ENCODE measurements at regions not wholly inside any gene's neighbourhood (a gene's known extent, or its start where the extent isn't known, plus 50 kb on each side); places are given as distances from the start of the nearest gene placed in this dataset.

DNA sequence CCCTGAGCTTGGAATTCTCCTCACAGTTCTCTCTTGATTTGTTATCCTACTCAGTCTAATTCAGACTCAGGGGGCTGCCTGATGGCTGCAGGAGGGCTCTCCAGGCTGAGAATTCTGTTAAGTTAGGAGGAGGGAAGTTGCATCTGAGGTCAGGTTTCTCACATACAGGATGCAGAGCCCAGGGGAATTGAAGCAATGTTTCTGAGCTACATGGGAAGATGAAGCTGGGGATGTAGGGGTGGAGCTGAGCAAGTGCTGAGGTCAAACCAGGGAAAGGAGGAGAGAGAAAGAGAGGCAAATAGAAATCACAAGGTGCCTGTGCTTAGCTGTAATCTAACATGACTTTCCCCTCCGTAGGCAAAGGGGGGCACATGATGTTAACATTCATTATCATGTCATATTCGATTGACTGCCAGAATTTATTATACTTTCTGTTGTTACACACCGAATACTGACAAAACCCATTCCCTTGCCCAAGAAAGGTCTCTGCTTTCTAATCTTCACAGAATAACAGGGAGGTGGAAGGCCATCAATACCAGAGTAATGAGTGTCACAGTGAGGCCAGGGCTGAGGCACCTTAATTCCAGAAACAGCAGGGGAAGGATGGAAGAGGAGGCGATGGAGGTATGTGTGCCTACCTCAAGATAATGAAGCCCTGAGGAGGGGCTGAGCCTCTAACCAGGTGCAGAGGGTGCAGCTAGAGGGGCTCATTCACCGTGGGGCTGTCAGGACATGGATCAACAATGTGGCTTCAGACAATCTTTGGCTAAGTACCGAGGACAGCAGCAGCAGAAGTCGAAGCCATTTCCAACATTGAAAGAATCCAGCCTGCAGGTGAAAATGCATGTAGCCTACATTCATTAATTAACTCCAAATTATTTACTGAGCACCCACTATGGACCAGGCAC, 205.4 kb upstream of the SNX19 start:
- DNase-seq (ENCODE audit: low read depth), result no peak

DNA sequence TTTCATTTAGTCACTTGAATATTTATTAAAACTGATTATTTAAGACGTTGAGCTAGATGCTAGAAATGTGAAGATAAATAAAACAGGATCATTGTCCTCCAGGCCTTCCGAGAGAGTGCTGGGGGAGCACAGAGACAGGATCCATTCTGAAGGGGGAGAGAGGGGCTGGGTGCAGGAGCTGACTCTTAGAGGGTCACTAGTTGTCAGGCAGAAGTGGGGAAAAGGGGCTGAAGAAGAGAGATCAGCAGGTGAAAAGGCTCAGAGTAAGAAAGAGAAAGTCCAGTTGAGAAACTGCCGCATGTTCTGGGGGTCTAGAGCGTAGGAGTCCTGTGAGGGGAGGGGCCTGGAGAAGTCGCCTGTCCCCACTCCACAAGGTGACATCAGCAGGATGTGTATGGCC, 206.2 kb upstream of the SNX19 start:
- no peak for DNase-seq (ENCODE audit: low read depth)

DNA sequence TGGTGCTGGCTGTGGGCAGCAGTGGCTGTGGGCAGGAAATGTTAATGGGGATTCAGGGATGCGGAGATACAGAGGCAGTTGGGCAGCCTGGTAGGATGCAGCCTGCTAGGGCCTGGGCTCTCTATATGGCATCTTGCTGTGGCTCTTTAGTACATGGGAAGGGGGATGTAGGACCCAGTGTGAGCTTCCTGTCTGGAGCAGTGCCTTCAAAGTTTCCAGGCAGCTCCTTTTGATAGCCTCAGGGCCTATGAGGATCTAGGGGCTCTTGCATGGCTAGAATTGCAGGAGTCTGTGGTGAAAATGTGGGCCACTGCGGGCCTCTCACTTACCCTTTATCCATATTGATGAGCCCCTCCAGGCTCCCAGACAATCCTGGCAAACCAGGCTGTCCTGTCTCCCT, 213.2 kb upstream of the SNX19 start:
- DNase-seq (ENCODE audit: low read depth), result no peak

DNA sequence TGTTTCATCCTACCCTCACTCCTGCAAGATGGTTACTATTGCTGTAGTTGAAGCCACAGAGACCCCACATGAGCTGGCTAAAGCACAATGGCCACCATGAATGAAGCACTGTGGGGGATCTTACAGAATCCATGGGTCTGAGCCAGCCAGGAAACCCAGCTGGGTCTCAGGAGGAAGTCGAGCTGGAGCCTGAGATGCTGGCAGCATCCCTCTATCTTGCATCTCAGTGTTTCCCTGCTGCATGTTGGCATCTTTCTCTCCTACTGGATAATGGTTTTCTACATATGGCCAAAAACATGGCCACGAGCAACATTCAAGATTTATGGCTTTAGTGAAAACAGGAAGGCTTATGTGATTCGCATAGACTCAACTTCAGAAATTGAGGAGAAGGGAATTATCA, 219.3 kb upstream of the SNX19 start:
- DNase-seq (ENCODE audit: low read depth), result no peak

- no peak for DNase-seq (ENCODE audit: low read depth)
These were observed 220.2 kb upstream of the SNX19 start for GRCh38 chr11:131136486-131136885.

- no peak for DNase-seq (ENCODE audit: low read depth)
These were observed 220.8 kb upstream of the SNX19 start for GRCh38 chr11:131137046-131137445.

DNA sequence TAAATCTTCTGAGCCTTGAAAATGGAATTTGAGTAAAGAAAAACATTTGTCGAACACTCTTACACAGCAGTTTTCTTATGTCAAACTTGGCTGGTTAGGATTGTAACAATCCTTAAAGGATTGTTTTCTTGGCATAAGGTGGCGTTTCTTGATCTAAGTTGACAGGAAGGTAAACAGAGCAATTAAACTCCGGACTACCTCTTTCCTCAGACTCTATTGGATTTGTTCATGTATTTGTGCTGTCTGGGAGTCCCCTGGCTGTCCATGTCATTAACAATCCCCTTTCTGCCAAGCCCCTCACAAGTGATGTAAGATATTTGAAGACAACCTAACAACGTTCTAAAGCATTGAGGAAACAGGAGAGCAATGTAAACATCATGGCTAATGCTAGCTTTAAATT, 222.5 kb upstream of the SNX19 start:
- no peak for DNase-seq (ENCODE audit: low read depth)

DNA sequence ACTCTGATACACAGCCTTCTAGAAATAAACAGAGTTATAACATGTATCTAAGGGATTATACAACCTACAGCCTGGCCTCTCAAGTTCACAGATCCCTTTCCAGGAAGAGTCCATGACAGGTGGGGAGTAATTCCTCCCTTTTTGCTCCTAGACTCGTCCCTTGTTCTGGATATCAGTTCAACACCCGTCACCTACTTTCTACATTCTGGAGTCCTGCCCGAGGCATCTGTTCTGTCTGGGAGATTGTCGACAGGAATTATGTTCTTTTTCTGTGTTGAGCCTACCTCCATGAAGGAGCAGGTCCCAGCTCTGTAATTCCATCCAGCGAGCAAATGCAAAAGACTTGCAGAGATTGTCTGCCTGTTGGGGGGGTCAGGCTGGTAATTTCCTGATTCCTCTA, 224.6 kb upstream of the NTM start:
- DNase-seq (ENCODE audit: low read depth), result no peak

- no peak for DNase-seq (ENCODE audit: low read depth)
These were observed 223.5 kb upstream of the NTM start for GRCh38 chr11:131146827-131147490.

DNA sequence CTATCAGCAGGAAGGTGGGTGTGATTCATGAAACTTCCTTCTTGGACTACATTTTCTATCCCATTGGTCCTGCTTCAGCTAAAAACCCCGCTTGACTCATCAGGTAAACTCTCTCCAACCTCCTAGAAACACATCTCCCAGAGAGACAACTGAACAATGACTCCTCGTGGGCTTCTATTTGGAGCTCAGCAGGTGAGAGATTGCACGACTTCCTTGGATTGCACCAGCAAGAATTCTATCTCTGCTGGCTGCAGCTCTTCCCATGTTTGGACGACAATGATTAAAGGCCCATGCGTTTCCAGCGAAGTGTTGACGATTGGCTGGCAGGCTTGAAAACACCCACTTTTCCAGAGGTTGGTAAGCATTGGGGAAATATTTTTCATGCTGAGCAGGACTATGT, 216.1 kb upstream of the NTM start:
- no peak for DNase-seq (ENCODE audit: low read depth)

GRCh38 chr11:131157678-131158077, 212.7 kb upstream of the NTM start:
- DNase-seq (ENCODE audit: low read depth), result no peak

GRCh38 chr11:131160846-131161245, 209.6 kb upstream of the NTM start:
- DNase-seq (ENCODE audit: low read depth), result no peak

GRCh38 chr11:131163613-131164012, 206.8 kb upstream of the NTM start:
- DNase-seq (ENCODE audit: low read depth), result no peak

DNA sequence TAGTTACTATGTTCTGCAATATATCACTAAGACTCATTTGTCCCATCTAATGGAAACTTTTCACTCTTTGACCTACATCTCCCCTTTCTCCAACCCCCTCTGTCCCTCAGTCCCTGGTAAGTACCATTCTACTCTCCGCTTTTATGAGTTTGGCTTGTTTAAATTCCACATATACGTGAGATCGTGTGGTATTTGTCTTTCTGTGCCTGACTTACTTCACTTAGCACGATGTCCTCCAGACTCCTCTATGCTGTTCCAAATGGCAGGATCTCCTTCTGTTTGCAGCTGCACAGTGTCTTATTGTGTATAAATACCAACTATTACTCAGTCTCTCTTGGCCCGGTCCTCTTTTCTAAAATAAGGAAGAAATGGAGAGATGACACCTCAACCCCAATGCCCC, 205.4 kb upstream of the NTM start:
- no peak for DNase-seq (ENCODE audit: low read depth)

DNA sequence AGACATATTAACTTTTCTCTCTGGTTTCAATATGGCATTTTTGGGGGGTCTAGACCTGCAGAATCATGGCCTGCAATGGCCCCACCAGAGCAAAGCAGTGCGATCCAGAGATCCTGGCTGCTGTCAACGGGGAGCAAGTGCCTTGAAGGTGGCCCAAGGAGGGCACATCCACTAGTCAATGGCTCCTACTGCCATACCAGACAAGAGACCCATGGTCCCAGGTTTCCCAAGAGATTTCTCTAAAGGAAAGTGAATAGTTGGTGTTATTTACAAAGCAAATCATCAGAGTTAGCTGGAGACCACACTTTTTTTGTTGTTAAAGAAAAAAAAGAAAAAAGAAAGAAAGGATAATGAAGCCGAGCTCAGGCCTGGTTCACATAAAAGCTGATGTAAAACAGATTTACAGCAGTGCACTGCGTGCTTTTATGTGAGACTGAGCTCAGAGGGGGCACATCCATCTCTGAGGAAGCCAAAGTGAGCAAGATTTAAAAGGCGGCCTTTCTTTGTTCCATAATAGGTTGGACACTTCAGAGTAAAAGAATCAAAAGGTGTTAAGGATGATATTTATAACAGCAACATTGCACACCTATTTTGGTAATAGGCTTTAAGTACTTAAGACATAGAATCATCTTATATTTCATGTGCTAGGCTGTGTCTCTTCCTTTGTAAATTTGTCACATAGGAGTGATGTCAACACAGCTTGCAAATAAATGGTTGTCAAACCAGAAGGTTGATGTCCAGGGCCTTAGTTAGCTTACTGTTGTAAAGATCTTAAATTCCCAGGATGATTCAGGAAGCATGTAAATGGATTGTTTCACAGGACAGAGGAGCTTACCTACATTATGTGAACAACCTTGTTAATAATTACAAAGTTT, 201.3 kb upstream of the NTM start:
- DNase-seq (ENCODE audit: low read depth), result no peak

GRCh38 chr11:131172011-131172410, 198.4 kb upstream of the NTM start:
- DNase-seq (ENCODE audit: low read depth), result no peak

GRCh38 chr11:131178020-131178419, 192.4 kb upstream of the NTM start:
- no peak for DNase-seq (ENCODE audit: low read depth)

- DNase-seq (ENCODE audit: low read depth), result no peak
These were observed 191.8 kb upstream of the NTM start for GRCh38 chr11:131178596-131178995.

GRCh38 chr11:131179836-131180235, 190.6 kb upstream of the NTM start:
- DNase-seq (ENCODE audit: low read depth), result no peak

GRCh38 chr11:131185915-131186314, 184.5 kb upstream of the NTM start:
- no peak for DNase-seq (ENCODE audit: low read depth)

DNA sequence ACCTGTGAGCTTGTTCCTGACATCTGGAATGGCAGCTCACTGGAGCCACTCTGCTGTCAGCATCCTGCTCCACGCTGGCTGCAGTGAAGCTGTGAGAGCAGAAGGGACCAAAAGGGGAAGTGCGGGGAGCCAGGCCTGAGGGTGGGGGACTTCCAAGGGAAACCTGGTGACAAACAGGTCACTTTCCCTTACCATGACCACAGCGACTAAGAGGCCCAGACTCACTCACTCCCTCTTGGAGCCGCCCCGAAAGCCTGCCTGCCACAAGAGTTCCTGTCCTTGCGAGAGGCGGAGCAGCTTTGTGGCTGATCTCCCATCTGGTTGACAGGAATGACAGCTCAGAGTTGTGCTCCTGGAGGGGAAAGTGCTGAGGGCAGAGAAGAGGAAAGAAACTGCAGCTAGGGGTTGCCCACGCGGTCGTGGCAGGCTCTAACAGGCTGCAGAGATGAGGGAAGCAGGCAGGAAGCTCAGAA, 183.8 kb upstream of the NTM start:
- DNase-seq (ENCODE audit: low read depth), result no peak

DNA sequence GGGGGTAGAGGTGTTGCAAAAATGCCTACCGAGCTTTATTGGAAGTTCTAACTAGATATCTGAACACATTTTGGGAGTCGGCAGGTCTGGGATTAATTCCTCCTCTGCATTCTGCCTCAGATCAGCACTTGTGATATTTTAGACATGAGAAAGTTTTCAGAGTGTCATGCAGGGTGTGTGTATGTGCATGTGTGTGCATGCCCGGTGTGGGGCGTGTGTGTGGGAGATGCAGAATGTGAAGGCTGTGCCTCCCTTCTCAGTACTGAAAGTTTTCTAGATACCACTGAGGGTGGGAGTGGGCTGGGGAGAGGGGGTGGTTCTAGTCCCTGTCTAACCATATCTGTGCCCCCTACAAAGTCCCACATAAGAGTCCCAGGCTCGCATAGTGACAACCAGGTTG, 180.0 kb upstream of the NTM start:
- DNase-seq (ENCODE audit: low read depth), result no peak

All from renal cortical epithelial cell (primary cell).